ENCODE measurements at regions not wholly inside any gene's neighbourhood (a gene's known extent, or its start where the extent isn't known, plus 50 kb on each side); places are given as distances from the start of the nearest gene placed in this dataset.
A peak's percentile ranks its signal among the peaks of the same experiment; 100 is the strongest.

GRCh38 chr20:48096957-48097890, 311.9 kb upstream of the SULF2 start:
- no peak for DNase-seq

- DNase-seq: no peak
Measured at GRCh38 chr20:48096212-48096875, 311.1 kb upstream of the SULF2 start.

GRCh38 chr20:48094944-48095343, 309.7 kb upstream of the SULF2 start:
- no peak for DNase-seq

- no peak for DNase-seq
Measured at GRCh38 chr20:48094196-48094749, 309.0 kb upstream of the SULF2 start.

- DNase-seq: peak; percentile 49
Measured at GRCh38 chr20:48092596-48093280, 307.5 kb upstream of the SULF2 start.

- no peak for DNase-seq
Measured at GRCh38 chr20:48090784-48091183, 305.5 kb upstream of the SULF2 start.

- DNase-seq: no peak
Measured at GRCh38 chr20:48090314-48090713, 305.0 kb upstream of the SULF2 start.

GRCh38 chr20:48080583-48080982, 295.3 kb upstream of the SULF2 start:
- no peak for DNase-seq

GRCh38 chr20:48079028-48079427, 293.7 kb upstream of the SULF2 start:
- DNase-seq: no peak

- DNase-seq: no peak
Measured at GRCh38 chr20:48076747-48077146, 291.5 kb upstream of the SULF2 start.

- no peak for DNase-seq
Measured at GRCh38 chr20:48076247-48076646, 291.0 kb upstream of the SULF2 start.

- DNase-seq: no peak
Measured at GRCh38 chr20:48075591-48076174, 290.4 kb upstream of the SULF2 start.

- no peak for DNase-seq
Measured at GRCh38 chr20:48070991-48071652, 285.8 kb upstream of the SULF2 start.

GRCh38 chr20:48069596-48069995, 284.3 kb upstream of the SULF2 start:
- no peak for DNase-seq

GRCh38 chr20:48066851-48067250, 281.6 kb upstream of the SULF2 start:
- DNase-seq: no peak

- no peak for DNase-seq
Measured at GRCh38 chr20:48066246-48066645, 281.0 kb upstream of the SULF2 start.

- no peak for DNase-seq
Measured at GRCh38 chr20:48065833-48066232, 280.6 kb upstream of the SULF2 start.

- no peak for DNase-seq
Measured at GRCh38 chr20:48064929-48065328, 279.6 kb upstream of the SULF2 start.

GRCh38 chr20:48060841-48061720, 275.8 kb upstream of the SULF2 start:
- no peak for DNase-seq

GRCh38 chr20:48058611-48059559, 273.6 kb upstream of the SULF2 start:
- DNase-seq: no peak
